Calu3 (cell line): ENCODE measurements at regions not wholly inside any gene's neighbourhood (a gene's known extent, or its start where the extent isn't known, plus 50 kb on each side); places are given as distances from the start of the nearest gene placed in this dataset.
A peak's percentile ranks its signal among the peaks of the same experiment; 100 is the strongest.
"Not testable (repeated sequence)": the region's sequence is repeated elsewhere in the genome, so short reads cannot be mapped to it uniquely, and the experiment has no call there.

ENCODE experiments used
- BruUV-seq: library from RNA; stranded (reverse); fragments of 400-500 nt; replicated peaks from 2 replicates; lab custom pipeline; 2021; lab: Mats Ljungman, UMichigan
- CTCF ChIA-PET: fragments of 300-600 bp; sonication (Branson Sonifier 250); formaldehyde crosslinking; loops from one replicate; lab custom pipeline; 2022; ENCODE audit warnings: antibody characterized with exemption; lab: Charles Lee
- DNase-seq: peaks from one replicate; pipeline ENCODE4 v3.0.0; 2022
- H3K27ac Mint-ChIP-seq: one replicate; pipeline ENCODE4 v1.8.0; 2022; ENCODE audit warnings: mixed read lengths; ENCODE audit not compliant: unreplicated experiment
- H3K27me3 Mint-ChIP-seq: one replicate; pipeline ENCODE4 v1.8.0; 2022; ENCODE audit warnings: mixed read lengths; ENCODE audit not compliant: unreplicated experiment
- H3K36me3 Mint-ChIP-seq: one replicate; pipeline ENCODE4 v1.8.0; 2022; ENCODE audit warnings: mild to moderate bottlenecking, moderate library complexity, mixed read lengths; ENCODE audit not compliant: insufficient read depth, unreplicated experiment
- H3K4me1 Mint-ChIP-seq: one replicate; pipeline ENCODE4 v1.8.0; 2022; ENCODE audit warnings: mild to moderate bottlenecking, low read depth, mixed read lengths; ENCODE audit not compliant: unreplicated experiment
- H3K4me3 Mint-ChIP-seq: one replicate; pipeline ENCODE4 v1.8.0; 2022; ENCODE audit warnings: mild to moderate bottlenecking, low read depth, moderate library complexity, mixed read lengths; ENCODE audit not compliant: unreplicated experiment
- H3K9me3 Mint-ChIP-seq: one replicate; pipeline ENCODE4 v1.8.0; 2022; ENCODE audit warnings: low read depth, mixed read lengths; ENCODE audit not compliant: unreplicated experiment
- intact Hi-C: fragments of 100-400 bp; cut with micrococcal nuclease; formaldehyde crosslinking; loops from one replicate; pipeline ENCODE4 v1.10.0; 2022; ENCODE audit not compliant: unreplicated experiment
- TF ChIP-seq, protein P1 (sequence below): fragments of 200-600 bp; IDR thresholded peaks from one replicate; pipeline ENCODE4 v1.8.0; 2022; ENCODE audit warnings: antibody characterized with exemption; ENCODE audit not compliant: unreplicated experiment

DNA sequence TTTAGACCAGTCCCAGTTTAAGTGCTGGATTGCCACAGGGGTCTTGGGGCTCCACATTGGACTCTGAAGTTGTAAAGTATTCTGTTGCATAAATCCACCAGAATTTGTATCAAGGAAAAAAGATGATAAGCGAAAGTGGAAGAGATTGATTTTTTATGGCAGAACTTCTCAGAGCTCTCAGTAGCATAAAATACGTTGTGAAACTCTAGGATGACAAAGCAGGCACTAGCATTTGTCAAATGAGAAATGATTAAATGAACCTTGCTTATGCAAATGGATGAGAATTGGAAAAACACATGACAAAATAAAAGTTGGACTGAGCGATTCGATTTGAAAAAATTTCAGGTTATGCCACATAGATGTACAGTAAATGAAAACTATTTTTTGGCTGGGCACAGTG, 253.8 kb upstream of the RAB4A start:
- CTCF ChIA-PET: no interaction called here
- no peak for DNase-seq
- Mint-ChIP-seq H3K36me3 (no peaks in the 10 kb centered on the region), H3K27me3 (no peaks in the 10 kb centered on the region), H3K4me1 (no peaks in the 10 kb centered on the region), H3K27ac (no peak overlapping the region), H3K4me3 (no peak overlapping the region), H3K9me3 (no peaks in the 10 kb centered on the region)
- intact Hi-C loops: no loop called here
- no TSS peak for BruUV-seq
- TF ChIP-seq, protein P1, sequence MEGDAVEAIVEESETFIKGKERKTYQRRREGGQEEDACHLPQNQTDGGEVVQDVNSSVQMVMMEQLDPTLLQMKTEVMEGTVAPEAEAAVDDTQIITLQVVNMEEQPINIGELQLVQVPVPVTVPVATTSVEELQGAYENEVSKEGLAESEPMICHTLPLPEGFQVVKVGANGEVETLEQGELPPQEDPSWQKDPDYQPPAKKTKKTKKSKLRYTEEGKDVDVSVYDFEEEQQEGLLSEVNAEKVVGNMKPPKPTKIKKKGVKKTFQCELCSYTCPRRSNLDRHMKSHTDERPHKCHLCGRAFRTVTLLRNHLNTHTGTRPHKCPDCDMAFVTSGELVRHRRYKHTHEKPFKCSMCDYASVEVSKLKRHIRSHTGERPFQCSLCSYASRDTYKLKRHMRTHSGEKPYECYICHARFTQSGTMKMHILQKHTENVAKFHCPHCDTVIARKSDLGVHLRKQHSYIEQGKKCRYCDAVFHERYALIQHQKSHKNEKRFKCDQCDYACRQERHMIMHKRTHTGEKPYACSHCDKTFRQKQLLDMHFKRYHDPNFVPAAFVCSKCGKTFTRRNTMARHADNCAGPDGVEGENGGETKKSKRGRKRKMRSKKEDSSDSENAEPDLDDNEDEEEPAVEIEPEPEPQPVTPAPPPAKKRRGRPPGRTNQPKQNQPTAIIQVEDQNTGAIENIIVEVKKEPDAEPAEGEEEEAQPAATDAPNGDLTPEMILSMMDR: no peak

DNA sequence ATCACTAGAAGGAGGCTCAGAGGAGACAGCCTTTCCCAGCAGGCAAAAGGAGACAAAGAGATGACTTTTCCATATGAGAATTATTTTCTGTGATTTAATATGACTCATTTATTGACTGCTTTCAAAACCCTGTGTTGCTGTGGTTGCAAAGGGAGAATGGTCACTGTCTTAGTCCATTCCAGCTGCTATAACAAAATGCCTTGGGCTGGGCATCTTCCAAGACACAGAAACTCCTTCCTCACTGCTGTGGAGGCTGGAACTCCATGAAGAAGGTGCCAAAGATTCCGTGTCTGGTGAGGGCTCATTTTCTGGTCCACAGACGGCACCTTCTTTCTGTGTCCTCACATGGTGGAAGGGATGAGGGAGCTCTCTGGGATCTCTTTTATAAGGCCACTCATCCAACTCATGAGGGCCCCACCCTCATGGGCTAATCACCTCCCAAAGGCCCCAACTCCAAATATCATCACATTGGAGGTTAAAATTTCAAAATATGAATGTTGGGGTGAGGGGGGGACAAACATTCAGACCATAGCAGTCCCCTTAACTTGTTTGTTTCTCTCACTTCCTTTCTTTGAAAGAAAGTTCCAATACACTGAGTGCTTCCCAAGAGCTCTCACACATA, 252.1 kb upstream of the RAB4A start:
- TF ChIP-seq, protein P1: no peak
- intact Hi-C loops: no loop called here
- Mint-ChIP-seq H3K36me3 (no peaks in the 10 kb centered on the region), H3K27ac (no peak overlapping the region), H3K27me3 (no peaks in the 10 kb centered on the region), H3K4me3 (no peak overlapping the region), H3K9me3 (no peaks in the 10 kb centered on the region), H3K4me1 (no peaks in the 10 kb centered on the region)
- CTCF ChIA-PET: interaction anchor here (1.1 kb wide), 1 partner anchor 8 kb away, joined by 3 read pairs; no protein-coding TSS in a partner anchor
- no peak for DNase-seq
- BruUV-seq: no TSS peak

DNA sequence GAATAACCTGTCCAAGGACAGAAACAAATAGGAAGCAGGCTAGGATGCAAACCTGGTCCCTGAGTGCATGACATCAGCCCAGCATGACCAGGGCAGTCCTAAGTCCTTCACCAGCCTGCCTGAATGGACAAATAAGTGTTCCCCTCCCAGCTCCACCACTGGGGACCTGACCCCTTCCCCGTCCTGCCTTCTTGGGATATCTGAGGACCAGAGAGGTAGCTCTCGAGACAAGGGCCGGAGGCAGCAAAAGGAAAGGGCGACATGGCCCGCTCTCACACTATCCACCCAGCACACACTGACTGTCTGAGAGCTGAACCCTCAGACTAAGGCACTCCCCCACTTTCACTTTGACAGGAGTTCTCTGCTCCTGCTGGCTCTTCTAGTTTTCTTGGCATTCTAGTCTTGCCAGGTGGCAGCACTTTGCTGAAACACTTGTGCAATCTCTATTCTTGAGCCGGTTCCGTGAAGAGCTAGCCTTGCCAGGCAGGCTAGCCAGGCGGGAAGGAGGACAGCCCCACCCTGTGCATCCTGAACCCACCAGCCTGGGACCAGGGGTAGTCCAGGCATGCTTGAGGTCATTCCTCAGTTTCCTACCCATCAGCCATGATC, 251.1 kb upstream of the RAB4A start:
- no peaks in the 10 kb centered on the region for H3K27me3 Mint-ChIP-seq
- intact Hi-C loops: loop anchor here (10.0 kb wide), 1 partner anchor 115 kb away; no protein-coding TSS in a partner anchor
- H3K4me3 Mint-ChIP-seq: no peak overlapping the region
- CTCF ChIA-PET: interaction anchor here (0.6 to 1.1 kb wide), 4 partner anchors 9 to 137 kb away, joined by 3 read pairs; no protein-coding TSS in a partner anchor
- BruUV-seq: no TSS peak
- TF ChIP-seq, protein P1: no peak
- no peaks in the 10 kb centered on the region for H3K36me3 Mint-ChIP-seq
- DNase-seq: peak; percentile 18
- peaks cover 8% of the 10 kb centered on the region for H3K4me1 Mint-ChIP-seq
- no peak overlapping the region for H3K27ac Mint-ChIP-seq
- no peaks in the 10 kb centered on the region for H3K9me3 Mint-ChIP-seq

DNA sequence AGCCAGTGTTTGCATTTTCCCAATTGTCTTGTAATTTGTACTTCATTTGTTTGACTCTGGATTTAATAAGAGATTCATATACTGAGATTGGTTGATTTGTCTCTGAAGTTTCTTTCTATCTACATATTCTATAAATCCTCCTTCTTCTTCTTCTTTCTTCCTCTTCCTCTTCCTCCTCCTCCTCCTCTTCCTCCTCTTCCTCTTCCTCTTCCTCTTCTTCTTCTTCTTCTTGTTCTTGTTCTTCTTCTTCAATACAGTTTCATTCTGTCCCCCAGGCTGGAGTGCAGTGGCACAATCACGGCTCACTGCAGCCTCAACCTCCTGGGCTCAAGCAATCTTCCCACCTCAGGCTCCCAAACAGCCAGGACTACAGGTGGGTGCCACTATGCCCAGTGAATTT, 249.9 kb upstream of the RAB4A start:
- BruUV-seq, DNase-seq, CTCF ChIA-PET, H3K4me3 Mint-ChIP-seq, H3K9me3 Mint-ChIP-seq, H3K27ac Mint-ChIP-seq, H3K36me3 Mint-ChIP-seq, H3K27me3 Mint-ChIP-seq: not testable (repeated sequence)
- intact Hi-C loops: loop anchor here (10.0 kb wide), 1 partner anchor 114 kb away; no protein-coding TSS in a partner anchor
- H3K4me1 Mint-ChIP-seq: peaks cover 13% of the 10 kb centered on the region
